MM.1S (cell line): ENCODE measurements at regions not wholly inside any gene's neighbourhood (a gene's known extent, or its start where the extent isn't known, plus 50 kb on each side); places are given as distances from the start of the nearest gene placed in this dataset.

Experiments
- DNase-seq: peaks from one replicate; pipeline ENCODE4 v3.0.0-alpha.2; 2015
- H2AFZ ChIP-seq: fragments of 300-600 bp; sonication (generic); 2 replicates; pipeline ENCODE4 v1.6.0; 2016; ENCODE audit warnings: antibody characterized with exemption, low read length
- H3F3A ChIP-seq: fragments of 300-600 bp; sonication (generic); 2 replicates; pipeline ENCODE4 v1.6.1; 2016; ENCODE audit warnings: mild to moderate bottlenecking, antibody characterized with exemption, low read length, moderate library complexity, mixed read lengths; ENCODE audit not compliant: insufficient read depth
- H3K27ac ChIP-seq: fragments of 300-600 bp; sonication (generic); 2 replicates; pipeline ENCODE4 v1.5.1; 2016; ENCODE audit warnings: mild to moderate bottlenecking, low read length
- H3K27me3 ChIP-seq: fragments of 300-600 bp; sonication (generic); replicated peaks from 2 replicates; pipeline ENCODE4 v1.6.0; 2016; ENCODE audit warnings: low read length; ENCODE audit not compliant: insufficient read depth
- H3K36me3 ChIP-seq: fragments of 300-600 bp; sonication (generic); replicated peaks from 2 replicates; pipeline ENCODE4 v1.6.1; 2016; ENCODE audit warnings: mild to moderate bottlenecking, low read length, mixed read lengths; ENCODE audit not compliant: insufficient read depth
- H3K4me1 ChIP-seq: fragments of 300-600 bp; sonication (generic); 2 replicates; pipeline ENCODE4 v1.6.1; 2016; ENCODE audit warnings: low read length, mixed read lengths
- H3K4me2 ChIP-seq: fragments of 300-600 bp; sonication (generic); 2 replicates; pipeline ENCODE4 v1.6.0; 2016; ENCODE audit warnings: low read depth, low read length
- H3K4me3 ChIP-seq: fragments of 300-600 bp; sonication (generic); 2 replicates; pipeline ENCODE4 v1.5.1; 2016; ENCODE audit warnings: low read length, mixed read lengths
- H3K79me2 ChIP-seq: fragments of 300-600 bp; sonication (generic); 2 replicates; pipeline ENCODE4 v1.6.1; 2016; ENCODE audit warnings: mixed run types, low read length, mixed read lengths
- H3K9ac ChIP-seq: fragments of 300-600 bp; sonication (generic); 2 replicates; pipeline ENCODE4 v1.6.1; 2016; ENCODE audit warnings: low read length, mixed read lengths
- H3K9me2 ChIP-seq: fragments of 300-600 bp; sonication (generic); replicated peaks from 2 replicates; pipeline ENCODE4 v1.6.1; 2016; ENCODE audit warnings: mild to moderate bottlenecking, low read length, mixed read lengths; ENCODE audit not compliant: insufficient read depth
- H3K9me3 ChIP-seq: fragments of 300-600 bp; sonication (generic); replicated peaks from 2 replicates; pipeline ENCODE4 v1.6.1; 2016; ENCODE audit warnings: mild to moderate bottlenecking, low read length, mixed read lengths; ENCODE audit not compliant: insufficient read depth
- H4K20me1 ChIP-seq: fragments of 300-600 bp; sonication (generic); 2 replicates; pipeline ENCODE4 v1.6.1; 2016; ENCODE audit warnings: mild to moderate bottlenecking, low read length, moderate library complexity, mixed read lengths; ENCODE audit not compliant: insufficient read depth
- CTCF ChIP-seq: fragments of 300-600 bp; sonication (generic); IDR thresholded peaks from 2 replicates; pipeline ENCODE4 v1.5.1; 2016; ENCODE audit warnings: antibody characterized with exemption, low read length, mixed read lengths
- EZH2 ChIP-seq: fragments of 300-600 bp; sonication (generic); optimal IDR thresholded peaks from 2 replicates; pipeline ENCODE3; 2017; ENCODE audit warnings: low read depth, mild to moderate bottlenecking, antibody characterized with exemption, low read length, mixed read lengths
- EZH2phosphoT487 ChIP-seq: fragments of 300-600 bp; sonication (generic); IDR thresholded peaks from 2 replicates; pipeline ENCODE4 v1.6.1; 2018; ENCODE audit warnings: antibody characterized with exemption, low read length

GRCh38 chr6:87975561-87975960, 72.1 kb upstream of the SPACA1 start:
- H3K4me1 ChIP-seq, result peaks cover 8% of the 10 kb centered on the region; the same call in 1 of the 2 replicates
- no peaks in the 10 kb centered on the region for H3K9me3 ChIP-seq
- no peaks in the 10 kb centered on the region for H3K9me2 ChIP-seq
- H3F3A ChIP-seq, result no peaks in the 10 kb centered on the region
- H2AFZ ChIP-seq, result no peak overlapping the region
- H3K27ac ChIP-seq, result no peak overlapping the region
- H3K9ac ChIP-seq, result no peak overlapping the region
- H3K27me3 ChIP-seq, result no peaks in the 10 kb centered on the region
- no peaks in the 10 kb centered on the region for H4K20me1 ChIP-seq
- no peak for DNase-seq
- no peak for TF ChIP-seq EZH2
- no peak for TF ChIP-seq CTCF
- no peak for TF ChIP-seq EZH2phosphoT487
- no peak overlapping the region for H3K4me2 ChIP-seq
- no peaks in the 10 kb centered on the region for H3K79me2 ChIP-seq
- no peaks in the 10 kb centered on the region for H3K36me3 ChIP-seq
- no peak overlapping the region for H3K4me3 ChIP-seq

GRCh38 chr6:87972279-87972678, 75.4 kb upstream of the SPACA1 start:
- H3K4me2 ChIP-seq, result no peak overlapping the region

GRCh38 chr6:87971605-87972262, 75.9 kb upstream of the SPACA1 start:
- no peaks in the 10 kb centered on the region for H3K36me3 ChIP-seq
- H3K79me2 ChIP-seq, result no peaks in the 10 kb centered on the region
- no peaks in the 10 kb centered on the region for H3K9me3 ChIP-seq
- no peaks in the 10 kb centered on the region; the same call in 1 of the 2 replicates for H3K4me1 ChIP-seq
- H3K27ac ChIP-seq, result no peak overlapping the region
- H3K4me2 ChIP-seq, result no peak overlapping the region
- no peak overlapping the region for H3K9ac ChIP-seq
- H3K4me3 ChIP-seq, result no peak overlapping the region
- TF ChIP-seq EZH2 (no peak), CTCF (no peak), EZH2phosphoT487 (no peak)
- no peaks in the 10 kb centered on the region for H3K9me2 ChIP-seq
- no peak for DNase-seq
- no peak overlapping the region for H2AFZ ChIP-seq
- no peaks in the 10 kb centered on the region for H3F3A ChIP-seq
- no peaks in the 10 kb centered on the region for H3K27me3 ChIP-seq
- no peaks in the 10 kb centered on the region for H4K20me1 ChIP-seq

More at GRCh38 chr6:87972279-87972678, 75.4 kb upstream of the SPACA1 start:
- H3K9ac ChIP-seq, result no peak overlapping the region
- no peaks in the 10 kb centered on the region; the same call in 1 of the 2 replicates for H3K4me1 ChIP-seq
- H3K9me3 ChIP-seq, result no peaks in the 10 kb centered on the region
- no peaks in the 10 kb centered on the region for H3K36me3 ChIP-seq
- H3K9me2 ChIP-seq, result no peaks in the 10 kb centered on the region
- no peak for TF ChIP-seq EZH2
- H3F3A ChIP-seq, result no peaks in the 10 kb centered on the region
- H3K79me2 ChIP-seq, result no peaks in the 10 kb centered on the region
- DNase-seq, result no peak
- H3K4me3 ChIP-seq, result no peak overlapping the region
- H3K27ac ChIP-seq, result no peak overlapping the region
- H3K27me3 ChIP-seq, result no peaks in the 10 kb centered on the region
- H2AFZ ChIP-seq, result no peak overlapping the region
- no peaks in the 10 kb centered on the region for H4K20me1 ChIP-seq
